Mesenchymal stem cell (in vitro differentiated cells and primary cell): ENCODE measurements at regions not wholly inside any gene's neighbourhood (a gene's known extent, or its start where the extent isn't known, plus 50 kb on each side); places are given as distances from the start of the nearest gene placed in this dataset.

Experiments used
- DNase-seq: peaks from one replicate; pipeline ENCODE4 v3.0.0-alpha.2; 2013
- H2AFZ ChIP-seq: one replicate; pipeline ENCODE4 v1.6.1; 2013; ENCODE audit warnings: low read depth, mild to moderate bottlenecking, control low read depth, inconsistent platforms, low read length, moderate library complexity
- H2AK5ac ChIP-seq: 2 replicates; pipeline ENCODE4 v1.6.1; 2013; ENCODE audit warnings: low read length, moderate library complexity, mild to moderate bottlenecking, inconsistent platforms; ENCODE audit not compliant: severe bottlenecking
- H2BK120ac ChIP-seq: one replicate; pipeline ENCODE4 v1.6.1; 2013; ENCODE audit warnings: low read depth, mild to moderate bottlenecking, inconsistent platforms, low read length, moderate library complexity
- H2BK12ac ChIP-seq, 2 experiments: one replicate each; pipeline ENCODE4 v1.6.1; 2013; ENCODE audit warnings: inconsistent platforms in 2 of 2, low read length in 2 of 2, mild to moderate bottlenecking in 2 of 2, moderate library complexity in 2 of 2, control low read depth in 1 of 2
- H2BK15ac ChIP-seq: one replicate; pipeline ENCODE4 v1.6.1; 2013; ENCODE audit warnings: mild to moderate bottlenecking, low read depth, inconsistent platforms; ENCODE audit not compliant: poor library complexity, severe bottlenecking
- H2BK5ac ChIP-seq: 2 replicates; pipeline ENCODE4 v1.6.1; 2013; ENCODE audit warnings: low read depth, mild to moderate bottlenecking, low read length, control low read depth, inconsistent platforms; ENCODE audit not compliant: poor library complexity, severe bottlenecking
- H3K14ac ChIP-seq, 2 experiments: one replicate each; pipeline ENCODE4 v1.6.1; 2013; ENCODE audit warnings: inconsistent platforms in 2 of 2, low read length in 2 of 2, control low read depth in 1 of 2, mild to moderate bottlenecking in 1 of 2, moderate library complexity in 1 of 2
- H3K18ac ChIP-seq, 2 experiments: one replicate each; pipeline ENCODE4 v1.6.1; 2013; ENCODE audit warnings: inconsistent platforms in 2 of 2, low read length in 2 of 2, control low read depth in 1 of 2, low read depth in 1 of 2, mild to moderate bottlenecking in 1 of 2
- H3K23ac ChIP-seq, 2 experiments: one replicate each; pipeline ENCODE4 v1.6.1; 2013; ENCODE audit warnings: inconsistent platforms in 2 of 2, low read length in 2 of 2, mild to moderate bottlenecking in 2 of 2, moderate library complexity in 2 of 2, control low read depth in 1 of 2
- H3K27ac ChIP-seq: 2 replicates; pipeline ENCODE4 v1.5.1; 2013; ENCODE audit warnings: mild to moderate bottlenecking, moderate library complexity, low read length, control low read depth, inconsistent platforms; ENCODE audit not compliant: poor library complexity, severe bottlenecking
- H3K27me3 ChIP-seq, 2 experiments: 2 replicates each; pipeline versions ENCODE4 v1.6.1 to v1.7.0; 2013; ENCODE audit warnings: low read length in 2 of 2, mild to moderate bottlenecking in 2 of 2, moderate library complexity in 2 of 2, control low read depth in 1 of 2, inconsistent platforms in 1 of 2; ENCODE audit not compliant: control insufficient read depth in 1 of 2, insufficient read depth in 1 of 2
- H3K36me3 ChIP-seq, 2 experiments: 2 replicates each; pipeline versions ENCODE4 v1.6.1 to v1.7.0; 2013; ENCODE audit warnings: low read length in 2 of 2, control low read depth in 1 of 2, inconsistent platforms in 1 of 2, low read depth in 1 of 2, mild to moderate bottlenecking in 1 of 2; ENCODE audit not compliant: insufficient read depth in 2 of 2, control insufficient read depth in 1 of 2
- H3K4ac ChIP-seq, 2 experiments: one replicate each; pipeline ENCODE4 v1.6.1; 2013; ENCODE audit warnings: inconsistent platforms in 2 of 2, low read length in 2 of 2, mild to moderate bottlenecking in 2 of 2, moderate library complexity in 2 of 2, control low read depth in 1 of 2, low read depth in 1 of 2
- H3K4me1 ChIP-seq: 2 replicates; pipeline ENCODE4 v1.6.1; 2013; ENCODE audit warnings: low read depth, low read length, control low read depth; ENCODE audit not compliant: control insufficient read depth, insufficient read depth
- H3K4me2 ChIP-seq: 2 replicates; pipeline ENCODE4 v1.6.1; 2013; ENCODE audit warnings: low read length, mild to moderate bottlenecking, inconsistent platforms; ENCODE audit not compliant: poor library complexity, severe bottlenecking
- H3K4me3 ChIP-seq, 2 experiments: 2 replicates each; pipeline versions ENCODE4 v1.5.1 to v1.7.0; 2013; ENCODE audit warnings: low read length in 2 of 2, mild to moderate bottlenecking in 2 of 2, control low read depth in 1 of 2, low read depth in 1 of 2; ENCODE audit not compliant: insufficient read depth in 1 of 2
- H3K79me1 ChIP-seq: replicated peaks from 2 replicates; pipeline ENCODE4 v1.6.1; 2013; ENCODE audit warnings: mild to moderate bottlenecking, control low read depth, low read length, inconsistent platforms; ENCODE audit not compliant: poor library complexity, severe bottlenecking
- H3K9ac ChIP-seq: 2 replicates; pipeline ENCODE4 v1.7.0; 2013; ENCODE audit warnings: mild to moderate bottlenecking, low read length, moderate library complexity
- H3K9me3 ChIP-seq: 2 replicates; pipeline ENCODE4 v1.7.0; 2013; ENCODE audit warnings: mild to moderate bottlenecking, low read length; ENCODE audit not compliant: control insufficient read depth
- H4K8ac ChIP-seq: one replicate; pipeline ENCODE4 v1.6.1; 2013; ENCODE audit warnings: inconsistent platforms, mild to moderate bottlenecking, low read length, moderate library complexity
- H4K91ac ChIP-seq: one replicate; pipeline ENCODE4 v1.6.1; 2013; ENCODE audit warnings: mild to moderate bottlenecking, low read length, inconsistent platforms
- WGBS: methylation state at CpG from one replicate; pipeline ENCODE4 v1.1.7; 2013; ENCODE audit warnings: mixed read lengths; 5-methylcytosine and 5-hydroxymethylcytosine counted together

- Histone ChIP-seq H3K79me1 (no peaks in the 10 kb centered on the region), H2BK5ac (no peak overlapping the region), H3K9ac (no peak overlapping the region), H3K9me3 (no peaks in the 10 kb centered on the region), H3K23ac (no peak overlapping the region), H3K4ac (no peak overlapping the region), H3K18ac (no peak overlapping the region), H3K14ac (no peak overlapping the region), H2AFZ (no peak overlapping the region), H3K27ac (no peak overlapping the region), H4K91ac (no peak overlapping the region), H3K4me2 (no peak overlapping the region), H2BK12ac (no peak overlapping the region), H3K4me3 (no peak overlapping the region), H3K36me3 (no peaks in the 10 kb centered on the region), H2BK120ac (no peak overlapping the region), H3K27me3 (peaks cover 0 to 4% of the 10 kb centered on the region in 2 experiments), H3K4me1 (no peaks in the 10 kb centered on the region), H2BK15ac (no peak overlapping the region), H2AK5ac (no peak overlapping the region), H4K8ac (no peak overlapping the region)
- DNase-seq: no peak
- 50% methylated on average over 1 of the region's 1 CpG for WGBS
Measured at GRCh38 chr11:29353833-29354232, 663.0 kb downstream of the KCNA4 start.

GRCh38 chr11:29352273-29352795 lies 664.5 kb downstream of the KCNA4 start:
- H3K18ac ChIP-seq: no peak overlapping the region
- H2BK5ac ChIP-seq: no peak overlapping the region
- no peaks in the 10 kb centered on the region for H3K4me1 ChIP-seq
- H4K91ac ChIP-seq: no peak overlapping the region
- H3K9ac ChIP-seq: no peak overlapping the region
- no peak overlapping the region for H4K8ac ChIP-seq
- no peak overlapping the region for H2BK15ac ChIP-seq
- H3K79me1 ChIP-seq: no peaks in the 10 kb centered on the region
- H3K14ac ChIP-seq: no peak overlapping the region
- H3K4me2 ChIP-seq: no peak overlapping the region
- H3K27me3 ChIP-seq: peaks cover 0 to 4% of the 10 kb centered on the region in 2 experiments
- H2BK12ac ChIP-seq: no peak overlapping the region
- 80% methylated on average over 2 of the region's 3 CpGs for WGBS
- no peak overlapping the region for H3K4me3 ChIP-seq
- H3K27ac ChIP-seq: no peak overlapping the region
- no peak for DNase-seq
- H2BK120ac ChIP-seq: no peak overlapping the region
- H3K36me3 ChIP-seq: no peaks in the 10 kb centered on the region
- no peaks in the 10 kb centered on the region for H3K9me3 ChIP-seq
- H3K4ac ChIP-seq: no peak overlapping the region
- no peak overlapping the region for H3K23ac ChIP-seq
- no peak overlapping the region for H2AFZ ChIP-seq
- H2AK5ac ChIP-seq: no peak overlapping the region

- no peak overlapping the region for H3K4ac ChIP-seq
Measured at GRCh38 chr11:29351301-29351873, 665.4 kb downstream of the KCNA4 start.

GRCh38 chr11:29343465-29344333 lies 673.1 kb downstream of the KCNA4 start:
- Histone ChIP-seq H2BK15ac (no peak overlapping the region), H3K4me3 (peak overlapping the region in 1 of 2 experiments; percentile 53), H3K4me1 (no peaks in the 10 kb centered on the region), H2BK5ac (no peak overlapping the region), H3K79me1 (no peaks in the 10 kb centered on the region), H2BK120ac (no peak overlapping the region), H3K36me3 (no peaks in the 10 kb centered on the region), H3K9ac (no peak overlapping the region), H3K27ac (no peak overlapping the region), H3K9me3 (no peaks in the 10 kb centered on the region), H3K14ac (no peak overlapping the region), H2AK5ac (no peak overlapping the region), H3K4ac (no peak overlapping the region), H3K27me3 (no peaks in the 10 kb centered on the region), H3K4me2 (no peak overlapping the region), H4K91ac (no peak overlapping the region), H3K18ac (no peak overlapping the region), H2BK12ac (no peak overlapping the region), H3K23ac (no peak overlapping the region), H2AFZ (no peak overlapping the region), H4K8ac (no peak overlapping the region)
- DNase-seq: peak; percentile 54
- WGBS: 18% methylated on average over 6 of the region's 8 CpGs

More at GRCh38 chr11:29351301-29351873, 665.4 kb downstream of the KCNA4 start:
- Histone ChIP-seq H3K9me3 (no peaks in the 10 kb centered on the region), H4K8ac (no peak overlapping the region), H2AK5ac (no peak overlapping the region), H3K14ac (no peak overlapping the region), H3K23ac (no peak overlapping the region), H3K36me3 (no peaks in the 10 kb centered on the region), H3K9ac (no peak overlapping the region), H3K4me1 (no peaks in the 10 kb centered on the region), H2BK120ac (no peak overlapping the region), H3K4me3 (no peak overlapping the region), H2AFZ (no peak overlapping the region), H2BK5ac (no peak overlapping the region), H3K4me2 (no peak overlapping the region), H4K91ac (no peak overlapping the region), H2BK15ac (no peak overlapping the region), H2BK12ac (no peak overlapping the region), H3K18ac (no peak overlapping the region), H3K79me1 (no peaks in the 10 kb centered on the region), H3K27ac (no peak overlapping the region), H3K27me3 (peaks cover 0 to 4% of the 10 kb centered on the region in 2 experiments)
- no peak for DNase-seq
- 85% methylated on average over 1 of the region's 1 CpG for WGBS
